ENCODE measurements at regions not wholly inside any gene's neighbourhood (a gene's known extent, or its start where the extent isn't known, plus 50 kb on each side); places are given as distances from the start of the nearest gene placed in this dataset.

DNA sequence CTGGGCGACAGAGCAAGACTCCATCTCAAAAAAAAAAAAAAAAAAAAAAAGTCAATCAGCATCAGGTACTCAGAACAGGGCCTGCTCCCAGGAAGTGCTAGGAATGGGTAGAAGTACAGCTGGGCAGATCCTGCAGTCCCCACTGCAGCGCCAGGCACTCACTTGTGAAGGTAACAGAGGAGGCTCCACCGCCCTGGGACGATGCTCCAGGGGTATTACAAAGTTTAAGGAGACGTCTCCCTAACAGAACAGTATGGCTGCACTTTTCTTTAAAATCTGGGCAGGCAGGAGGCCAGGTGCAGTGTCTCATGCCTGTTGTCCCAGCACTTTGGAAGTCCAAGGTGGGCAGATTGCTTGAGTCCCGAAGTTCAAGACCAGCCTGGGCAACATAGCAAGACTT, 1449.0 kb downstream of the BRD1 start:
- no peak overlapping the region for H3K4me3 ChIP-seq (ENCODE audit: low read depth, low read length)
- TF ChIP-seq, protein P1, sequence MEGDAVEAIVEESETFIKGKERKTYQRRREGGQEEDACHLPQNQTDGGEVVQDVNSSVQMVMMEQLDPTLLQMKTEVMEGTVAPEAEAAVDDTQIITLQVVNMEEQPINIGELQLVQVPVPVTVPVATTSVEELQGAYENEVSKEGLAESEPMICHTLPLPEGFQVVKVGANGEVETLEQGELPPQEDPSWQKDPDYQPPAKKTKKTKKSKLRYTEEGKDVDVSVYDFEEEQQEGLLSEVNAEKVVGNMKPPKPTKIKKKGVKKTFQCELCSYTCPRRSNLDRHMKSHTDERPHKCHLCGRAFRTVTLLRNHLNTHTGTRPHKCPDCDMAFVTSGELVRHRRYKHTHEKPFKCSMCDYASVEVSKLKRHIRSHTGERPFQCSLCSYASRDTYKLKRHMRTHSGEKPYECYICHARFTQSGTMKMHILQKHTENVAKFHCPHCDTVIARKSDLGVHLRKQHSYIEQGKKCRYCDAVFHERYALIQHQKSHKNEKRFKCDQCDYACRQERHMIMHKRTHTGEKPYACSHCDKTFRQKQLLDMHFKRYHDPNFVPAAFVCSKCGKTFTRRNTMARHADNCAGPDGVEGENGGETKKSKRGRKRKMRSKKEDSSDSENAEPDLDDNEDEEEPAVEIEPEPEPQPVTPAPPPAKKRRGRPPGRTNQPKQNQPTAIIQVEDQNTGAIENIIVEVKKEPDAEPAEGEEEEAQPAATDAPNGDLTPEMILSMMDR (IDR thresholded peaks at IDR 0.05; ENCODE audit: borderline replicate concordance, insufficient read depth, low read depth, low read length), result no peak

DNA sequence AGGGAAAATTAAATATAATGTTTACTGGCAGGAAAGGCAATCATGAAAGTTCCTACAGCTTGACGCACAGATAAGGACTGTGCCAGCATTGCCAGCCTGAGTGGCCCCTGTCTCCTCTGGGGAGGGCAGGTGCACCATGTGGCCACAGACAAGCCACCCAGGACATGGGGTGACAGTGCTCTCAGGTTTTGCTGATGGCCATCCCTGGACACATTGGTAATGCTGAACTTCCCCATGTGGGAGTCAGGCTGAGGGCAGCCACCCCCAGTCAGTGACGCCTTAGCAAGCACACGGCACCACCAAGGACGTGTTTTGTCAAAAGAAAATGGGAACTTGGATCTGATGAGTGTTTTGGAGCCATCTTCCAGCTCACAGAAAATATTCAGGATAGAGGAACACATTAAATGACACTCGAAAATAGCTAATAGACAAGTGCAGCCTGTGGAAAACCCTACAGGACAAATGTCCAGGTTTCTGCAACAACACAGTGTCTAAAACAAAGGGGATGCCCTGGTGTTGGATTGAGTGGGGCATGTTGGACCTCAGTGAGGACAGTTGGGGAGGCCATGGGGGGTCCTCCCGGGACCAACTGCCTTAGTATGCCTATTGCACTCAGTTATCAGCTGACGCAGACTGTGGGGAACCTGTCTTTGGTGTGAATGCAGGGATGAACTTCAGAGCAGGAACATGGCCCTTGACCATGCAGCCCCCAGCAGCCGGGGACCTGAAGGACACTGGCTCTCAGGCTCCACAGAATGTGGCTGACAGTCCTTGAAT, 1450.5 kb downstream of the BRD1 start:
- TF ChIP-seq, protein P1 (IDR thresholded peaks at IDR 0.05; ENCODE audit: borderline replicate concordance, insufficient read depth, low read depth, low read length), result no peak
- H3K4me3 ChIP-seq (ENCODE audit: low read depth, low read length), result no peak overlapping the region

DNA sequence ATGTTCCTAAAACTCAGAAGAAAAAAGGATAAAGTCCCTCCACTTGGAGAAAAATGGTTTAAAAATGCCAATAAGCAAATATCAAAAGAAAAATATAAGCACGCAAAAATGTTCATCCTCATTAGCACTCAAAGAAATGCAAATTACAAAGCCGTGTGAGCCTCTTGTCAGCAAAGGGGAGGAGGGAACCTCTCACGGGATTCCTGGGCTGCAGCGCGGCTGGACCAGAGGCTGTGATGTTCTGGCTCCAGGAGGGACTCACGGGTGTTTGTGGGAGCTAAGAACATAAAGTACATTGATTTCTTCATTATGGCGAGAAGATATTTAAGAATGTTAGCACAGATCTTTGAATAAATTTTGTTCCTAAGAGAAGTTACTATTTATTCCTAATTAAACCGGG, 1451.2 kb downstream of the BRD1 start:
- no peak overlapping the region for H3K4me3 ChIP-seq (ENCODE audit: low read depth, low read length)
- TF ChIP-seq, protein P1 (IDR thresholded peaks at IDR 0.05; ENCODE audit: borderline replicate concordance, insufficient read depth, low read depth, low read length), result no peak

- TF ChIP-seq, protein P1 (IDR thresholded peaks at IDR 0.05; ENCODE audit: borderline replicate concordance, insufficient read depth, low read depth, low read length), result no peak
- H3K4me3 ChIP-seq (ENCODE audit: low read depth, low read length), result no peak overlapping the region
Measured at GRCh38 chr22:48373626-48374173, 1454.0 kb downstream of the BRD1 start.

DNA sequence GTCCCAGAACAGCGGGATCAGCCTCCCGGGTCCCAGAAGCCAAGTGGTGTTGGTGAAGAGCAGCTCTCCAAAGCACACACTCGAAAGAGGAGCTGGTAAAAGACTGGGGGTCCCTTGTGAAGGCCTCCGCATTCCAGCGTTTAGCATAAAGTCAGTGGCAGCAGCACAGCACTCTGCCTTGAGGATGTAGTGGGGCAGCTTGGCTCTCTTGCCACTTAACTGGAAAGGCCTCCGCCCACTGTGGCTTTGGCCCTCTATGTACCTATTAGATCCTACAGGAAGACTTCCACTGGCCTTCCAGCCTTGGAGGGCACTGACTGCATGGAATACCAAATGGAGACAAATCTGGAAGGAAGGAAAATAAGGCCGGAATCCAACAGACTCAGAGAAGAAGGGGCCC, 1455.3 kb downstream of the BRD1 start:
- no peak overlapping the region for H3K4me3 ChIP-seq (ENCODE audit: low read depth, low read length)
- TF ChIP-seq, protein P1 (IDR thresholded peaks at IDR 0.05; ENCODE audit: borderline replicate concordance, insufficient read depth, low read depth, low read length), result no peak

DNA sequence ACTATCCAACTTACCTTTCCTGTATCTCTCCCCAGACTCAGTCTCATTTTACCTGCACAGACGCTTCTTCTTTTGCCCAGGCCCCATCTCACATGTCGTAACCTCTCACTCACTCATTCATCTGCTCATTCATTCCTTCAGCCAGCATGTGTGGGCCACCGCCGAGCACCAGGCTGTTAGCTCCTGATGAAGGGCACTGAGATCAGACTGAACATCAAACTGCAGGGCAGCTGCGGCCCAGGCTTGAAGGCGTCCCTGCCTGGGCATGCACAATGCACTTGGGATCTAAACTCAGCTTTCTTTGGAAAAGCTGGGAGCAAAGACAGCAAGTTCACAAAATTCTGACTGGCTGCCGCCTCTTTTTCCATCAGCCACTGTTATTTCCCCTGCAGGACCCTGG, 1456.3 kb downstream of the BRD1 start:
- TF ChIP-seq, protein P1 (IDR thresholded peaks at IDR 0.05; ENCODE audit: borderline replicate concordance, insufficient read depth, low read depth, low read length), result no peak

More for the DNA sequence above, 1456.3 kb downstream of the BRD1 start:
- no peak overlapping the region for H3K4me3 ChIP-seq (ENCODE audit: low read depth, low read length)
